Activated CD8-positive, alpha-beta memory T cell treated with anti-CD3 and anti-CD28 coated beads for 36 hours (primary cell): ENCODE measurements at regions not wholly inside any gene's neighbourhood (a gene's known extent, or its start where the extent isn't known, plus 50 kb on each side); places are given as distances from the start of the nearest gene placed in this dataset.
"Not testable (repeated sequence)": the region's sequence is repeated elsewhere in the genome, so short reads cannot be mapped to it uniquely, and the experiment has no call there.

Experiments
- CTCF ChIA-PET: fragments of 350-600 bp; sonication (Branson Sonifier 250); formaldehyde crosslinking; loops from one replicate; lab custom pipeline; 2021; ENCODE audit warnings: antibody characterized with exemption; lab: Charles Lee
- POLR2A ChIA-PET: fragments of 350-600 bp; sonication (Branson Sonifier 250); formaldehyde crosslinking; loops from one replicate; lab custom pipeline; 2021; ENCODE audit warnings: antibody characterized with exemption; lab: Charles Lee

DNA sequence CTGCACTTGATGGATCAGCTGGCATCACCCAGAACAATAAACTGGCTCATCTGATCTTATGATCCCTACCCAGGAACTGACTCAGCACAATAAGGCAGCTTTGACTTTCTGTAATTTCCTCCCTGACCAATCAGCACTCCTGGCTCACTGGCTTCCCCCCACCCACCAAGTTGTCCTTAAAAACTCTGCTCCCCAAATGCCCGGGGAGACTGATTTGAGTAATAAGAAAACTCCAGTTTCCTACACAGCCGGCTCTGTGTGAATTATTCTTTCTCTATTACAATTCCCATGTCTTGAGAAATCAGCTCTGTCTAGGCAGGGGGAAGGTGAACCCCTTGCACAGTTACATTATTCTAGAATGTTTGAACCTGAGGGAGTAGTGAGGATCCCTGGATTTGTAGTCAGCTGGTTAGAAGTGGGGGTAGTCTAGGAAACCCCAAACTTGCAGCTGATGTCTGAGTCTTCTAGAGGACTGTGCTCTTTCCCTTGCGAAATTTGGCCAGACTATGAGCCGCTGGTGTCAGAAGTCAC, 111.7 kb upstream of the NEK6 start:
- POLR2A ChIA-PET: interaction anchor here (0.6 kb wide), 3 partner anchors 28 to 422 kb away, joined by 3 read pairs; no protein-coding TSS in a partner anchor

DNA sequence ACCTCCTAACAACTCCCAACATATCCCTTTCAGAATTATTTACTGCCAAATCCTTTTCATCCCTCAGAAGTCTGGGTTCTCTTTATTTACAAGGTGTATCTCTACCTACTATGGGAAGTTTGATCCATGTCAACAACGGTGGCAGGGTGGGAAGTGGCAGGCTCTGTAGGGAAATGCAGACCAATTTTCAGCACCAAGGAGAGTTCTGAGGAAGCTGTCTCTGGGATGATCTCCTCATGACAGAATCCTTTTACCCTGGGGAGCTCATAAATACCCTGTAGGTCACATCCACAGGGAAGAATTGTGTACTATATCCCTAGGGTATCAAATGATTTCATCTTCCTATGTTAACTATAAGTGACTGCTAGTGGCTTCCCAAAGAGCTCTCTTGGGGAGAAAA, 107.8 kb upstream of the NEK6 start:
- CTCF ChIA-PET: no interaction called here

More for the DNA sequence above, 111.7 kb upstream of the NEK6 start:
- CTCF ChIA-PET: no interaction called here

DNA sequence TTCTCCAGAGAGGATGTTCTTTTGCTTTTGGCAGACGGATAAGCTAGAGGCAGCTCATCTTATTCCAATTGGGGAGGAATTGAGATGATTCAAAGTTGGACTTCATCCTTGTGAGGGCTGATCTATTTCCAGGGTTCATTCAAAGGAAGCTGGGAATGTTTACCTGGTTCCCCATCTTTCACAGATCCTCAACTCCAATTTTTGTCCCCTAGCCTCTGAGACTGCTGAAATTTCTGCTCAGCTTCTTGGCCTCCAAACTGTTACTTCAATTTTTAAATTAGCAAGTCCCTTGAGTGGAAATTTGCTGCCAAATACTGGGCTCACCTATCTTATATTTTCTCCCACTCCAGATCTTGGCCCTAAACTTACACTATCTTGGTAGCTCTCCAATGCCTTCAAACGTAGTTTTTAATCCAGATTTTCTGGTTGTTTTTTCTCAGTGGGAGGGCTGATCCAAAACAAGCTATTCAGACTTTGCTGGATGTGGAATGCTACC, 93.9 kb upstream of the NEK6 start:
- ChIA-PET POLR2A (no interaction called here), CTCF (no interaction called here)

More for the DNA sequence above, 107.8 kb upstream of the NEK6 start:
- POLR2A ChIA-PET: no interaction called here

DNA sequence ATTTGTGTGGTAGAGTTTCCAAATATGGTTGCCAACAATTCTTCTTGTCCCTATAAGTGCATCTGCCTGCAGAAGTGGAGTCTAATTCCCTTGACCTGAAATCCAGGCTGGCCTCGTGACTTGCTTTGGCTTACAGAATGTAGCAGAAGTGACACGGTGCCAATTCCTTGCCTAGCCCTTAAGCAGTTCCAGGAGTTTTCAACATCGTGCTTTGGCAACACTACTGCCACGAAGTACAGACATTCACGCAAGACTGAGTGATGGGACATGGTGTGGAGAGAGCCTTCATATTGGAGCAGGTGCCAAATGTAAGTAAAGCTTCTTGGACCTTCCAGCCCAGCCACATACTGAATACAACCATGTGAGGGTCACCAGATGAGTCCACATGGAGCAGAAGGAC, 92.9 kb upstream of the NEK6 start:
- ChIA-PET POLR2A (no interaction called here), CTCF (no interaction called here)

- ChIA-PET POLR2A (interaction anchor here (0.7 kb wide), 2 partner anchors 28 to 220 kb away, joined by 3 read pairs; no protein-coding TSS in a partner anchor), CTCF (no interaction called here)
Measured at GRCh38 chr9:124174433-124174832, 83.3 kb upstream of the NEK6 start.

DNA sequence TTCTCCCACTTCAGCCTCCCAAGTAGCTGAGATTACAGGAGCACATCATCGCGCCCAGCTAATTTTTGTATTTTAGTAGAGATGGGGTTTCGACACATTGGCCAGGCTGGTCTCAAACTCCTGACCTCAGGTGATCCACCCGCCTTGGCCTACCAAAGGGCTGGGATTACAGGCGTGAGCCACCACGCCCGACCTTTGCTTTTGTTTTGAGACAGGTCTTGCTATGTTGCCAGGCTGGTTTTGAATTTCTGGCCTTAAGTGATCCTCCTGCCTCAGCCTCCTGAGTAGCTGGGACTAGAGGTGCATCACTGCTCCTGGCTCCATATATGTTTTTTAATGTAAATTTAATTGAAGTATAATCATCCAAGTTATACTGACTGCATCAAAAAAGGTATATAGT, 80.2 kb upstream of the NEK6 start:
- POLR2A ChIA-PET: not testable (repeated sequence)
- CTCF ChIA-PET: interaction anchor here (0.7 kb wide), 1 partner anchor 524 kb away, joined by 5 read pairs; no protein-coding TSS in a partner anchor

DNA sequence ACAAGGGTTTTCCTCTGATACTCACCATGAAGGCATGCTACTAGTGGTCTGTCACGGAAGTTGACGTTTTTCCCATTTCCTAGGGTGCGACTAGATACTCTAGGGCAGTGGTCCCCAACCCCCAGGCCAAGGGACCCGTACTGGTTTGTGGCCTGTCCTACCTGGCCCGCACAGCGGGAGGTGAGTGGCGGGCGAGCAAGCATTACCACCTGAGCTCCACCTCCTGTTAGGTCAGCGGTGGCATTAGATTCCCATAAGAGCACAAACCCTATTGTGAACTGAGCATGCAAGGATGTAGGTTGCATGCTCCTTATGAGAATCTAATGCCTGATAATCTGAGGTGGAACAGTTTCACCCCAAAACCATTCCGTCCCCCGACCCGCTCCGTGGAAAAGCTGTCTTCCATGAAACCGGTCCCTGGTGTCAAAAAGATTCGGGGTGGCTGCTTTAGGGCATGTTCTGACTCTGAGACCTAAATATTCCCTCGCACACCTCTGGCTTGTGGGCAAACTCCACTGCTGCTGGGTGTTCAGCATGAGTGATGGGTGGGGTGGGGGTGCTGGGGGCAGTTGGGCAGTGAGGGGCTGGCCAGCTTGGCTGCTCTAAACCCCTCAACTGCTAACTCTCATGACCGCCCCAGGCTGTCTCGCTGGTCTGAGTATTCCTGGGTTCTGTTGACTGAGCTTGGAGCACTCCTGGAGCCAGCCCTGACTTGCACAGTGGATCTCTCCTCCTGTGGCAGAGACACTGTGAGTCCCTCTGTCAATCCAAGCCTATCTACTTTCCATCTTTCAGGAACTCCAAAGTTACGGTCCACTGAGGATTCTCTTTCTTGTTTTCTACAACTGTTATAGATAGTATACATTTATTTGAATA, 78.3 kb upstream of the NEK6 start:
- CTCF ChIA-PET: interaction anchor here (0.9 kb wide), 1 partner anchor 141 kb away, joined by 3 read pairs; no protein-coding TSS in a partner anchor
- POLR2A ChIA-PET: no interaction called here

DNA sequence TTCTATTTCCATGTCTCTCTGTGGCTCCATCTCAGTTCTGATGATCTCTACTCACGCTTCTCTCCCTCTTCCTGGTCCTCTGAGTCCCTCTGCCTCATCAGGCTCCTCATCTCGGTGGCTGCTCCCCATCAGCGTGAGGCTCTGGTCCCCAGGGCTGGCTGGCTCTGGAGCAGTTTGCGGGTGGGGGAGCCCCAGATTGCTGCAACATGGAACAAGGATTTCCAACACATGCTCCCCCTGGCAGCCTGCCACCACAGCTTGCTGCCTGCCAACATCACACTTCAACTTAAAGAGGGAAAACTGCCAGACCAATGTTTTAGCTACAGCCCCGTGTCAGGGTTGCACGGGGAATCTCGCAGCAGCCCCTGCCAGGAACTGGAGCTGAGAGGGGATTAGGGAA, 77.2 kb upstream of the NEK6 start:
- CTCF ChIA-PET: no interaction called here
- POLR2A ChIA-PET: no interaction called here

- ChIA-PET CTCF (interaction anchor here (1.2 kb wide), 1 partner anchor 56 kb away, joined by 5 read pairs; no protein-coding TSS in a partner anchor), POLR2A (no interaction called here)
Measured at GRCh38 chr9:124182741-124183140, 75.0 kb upstream of the NEK6 start.

- ChIA-PET CTCF (interaction anchor here (0.7 to 1.2 kb wide), 2 partner anchors 39 to 57 kb away, joined by 3 to 5 read pairs; no protein-coding TSS in a partner anchor), POLR2A (no interaction called here)
Measured at GRCh38 chr9:124183772-124184171, 74.0 kb upstream of the NEK6 start.

- ChIA-PET POLR2A (no interaction called here), CTCF (no interaction called here)
Measured at GRCh38 chr9:124185413-124185812, 72.3 kb upstream of the NEK6 start.

GRCh38 chr9:124187311-124187710, 70.4 kb upstream of the NEK6 start:
- POLR2A ChIA-PET: no interaction called here
- CTCF ChIA-PET: no interaction called here

GRCh38 chr9:124188331-124189110, 69.2 kb upstream of the NEK6 start:
- ChIA-PET POLR2A (no interaction called here), CTCF (interaction anchor here (0.6 kb wide), 1 partner anchor 44 kb away, joined by 5 read pairs; no protein-coding TSS in a partner anchor)

DNA sequence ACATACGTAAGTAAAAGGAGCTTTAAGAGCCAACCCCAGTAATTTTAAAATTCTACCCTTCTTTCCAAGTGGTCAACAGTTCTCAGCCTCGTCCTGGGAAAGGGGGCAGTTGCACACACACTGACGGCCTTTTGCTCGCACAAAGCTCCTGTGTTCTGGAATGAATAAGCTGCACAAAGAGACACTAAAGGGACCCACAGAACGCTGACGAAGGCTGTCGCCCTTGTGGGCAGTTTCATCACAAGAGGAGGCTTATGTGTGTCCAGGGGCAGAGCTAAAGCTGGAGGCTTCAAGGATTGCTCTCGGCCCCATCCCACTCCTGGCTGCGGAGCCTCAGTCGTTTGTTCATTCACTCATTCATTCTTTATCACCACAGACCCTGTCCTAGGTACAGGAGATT, 67.0 kb upstream of the NEK6 start:
- ChIA-PET POLR2A (no interaction called here), CTCF (interaction anchor here (1.2 kb wide), 1 partner anchor 64 kb away, joined by 6 read pairs; no protein-coding TSS in a partner anchor)

DNA sequence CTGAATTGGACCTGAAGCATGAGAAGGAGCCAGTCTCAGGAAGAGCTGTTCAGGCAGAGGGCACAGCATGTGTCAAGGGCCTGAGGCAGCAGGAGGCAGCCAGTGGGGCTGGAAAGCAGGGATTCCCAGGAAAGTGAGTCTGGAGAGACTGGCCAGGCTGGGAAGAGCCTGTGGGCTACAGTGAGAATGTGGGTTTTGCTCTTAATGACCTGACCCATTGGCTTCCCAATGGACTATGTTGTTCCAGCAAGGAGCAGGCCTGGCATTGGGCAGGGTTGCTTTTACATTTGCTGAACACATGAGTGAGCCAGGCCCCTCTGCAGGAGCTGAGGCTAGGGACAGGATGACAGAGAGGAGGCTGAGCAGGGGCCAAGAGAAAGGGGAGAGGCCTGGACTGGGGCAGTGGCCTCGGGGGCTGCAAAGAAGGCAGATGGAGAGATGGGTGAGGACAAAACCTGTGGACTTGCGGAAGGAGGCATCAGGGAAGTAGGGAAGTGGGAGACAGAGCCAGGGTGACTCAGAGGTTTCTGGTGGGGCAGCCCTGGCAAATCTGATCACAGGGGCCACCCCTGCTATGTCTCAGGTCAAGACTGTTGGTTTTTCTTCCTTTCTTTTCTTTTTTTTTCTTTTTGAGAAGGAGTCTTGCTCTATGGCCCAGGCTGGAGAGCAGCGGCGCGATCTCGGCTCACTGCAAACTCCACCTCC, 65.9 kb upstream of the NEK6 start:
- ChIA-PET CTCF (no interaction called here), POLR2A (no interaction called here)

GRCh38 chr9:124196814-124197176, 61.0 kb upstream of the NEK6 start:
- ChIA-PET CTCF (interaction anchor here (1.3 kb wide), 1 partner anchor 14 kb away, joined by 4 read pairs; no protein-coding TSS in a partner anchor), POLR2A (no interaction called here)

DNA sequence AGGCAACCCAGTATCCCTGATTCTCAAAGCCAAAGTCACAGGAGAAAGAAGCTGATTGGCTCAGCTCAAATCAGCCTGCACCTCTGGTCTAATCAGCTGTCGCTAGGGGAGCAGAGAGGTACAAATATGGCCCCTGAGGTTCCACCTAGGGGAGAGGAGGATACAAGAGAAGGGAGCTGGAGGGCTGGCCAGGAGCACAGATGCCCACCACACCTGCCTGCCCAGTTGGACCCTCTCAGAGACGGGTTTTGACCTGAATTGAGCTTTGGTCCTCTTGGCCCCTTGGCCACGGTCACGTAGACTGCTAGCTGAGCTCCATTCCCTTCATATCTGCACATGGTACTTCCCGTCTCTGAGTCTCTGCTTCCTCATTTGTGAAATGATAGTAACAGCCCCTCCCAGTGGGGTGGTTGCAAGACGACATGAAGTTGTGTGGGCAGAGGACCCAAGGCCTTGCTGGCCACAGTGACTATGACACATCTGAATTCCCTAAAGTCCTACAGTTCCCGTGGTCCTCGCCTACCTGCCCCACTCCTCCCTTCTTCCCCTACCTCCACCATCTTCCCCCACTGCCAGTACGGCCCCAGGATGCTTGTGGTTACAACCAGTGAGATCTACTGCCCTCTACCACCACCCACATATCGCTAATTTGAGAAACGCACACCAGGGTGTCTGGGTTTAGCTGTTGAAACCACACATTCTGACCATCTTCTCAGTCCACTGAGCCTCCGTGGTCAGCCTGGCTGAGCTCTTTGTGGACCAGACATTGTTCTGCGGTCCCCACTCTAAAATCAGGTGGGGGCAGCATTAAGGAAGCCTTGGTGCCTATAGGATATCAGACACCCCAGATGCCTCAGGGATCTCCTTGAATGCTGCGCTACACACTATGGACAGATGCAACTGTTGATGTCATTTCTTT, 60.3 kb upstream of the NEK6 start:
- ChIA-PET CTCF (interaction anchor here (1.3 kb wide), 1 partner anchor 13 kb away, joined by 4 read pairs; no protein-coding TSS in a partner anchor), POLR2A (no interaction called here)

DNA sequence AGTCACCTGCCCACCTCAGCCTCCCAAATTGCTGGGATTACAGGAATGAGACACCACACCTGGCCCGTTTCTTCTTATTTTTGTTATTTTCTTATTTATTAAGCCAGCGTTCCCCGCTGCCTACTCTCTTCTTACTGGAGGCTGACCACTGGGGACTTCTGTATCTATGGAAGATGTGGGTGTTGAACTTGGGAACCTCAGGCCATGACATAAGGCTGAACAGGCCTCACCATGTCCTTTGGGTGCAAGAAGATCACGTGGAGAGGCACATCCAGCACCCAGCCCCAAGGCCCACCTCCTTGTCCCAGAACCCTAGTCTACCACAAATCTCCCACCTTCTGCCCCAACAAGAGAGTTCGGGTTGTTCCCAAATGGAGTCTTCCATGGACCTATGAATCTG, 59.4 kb upstream of the NEK6 start:
- ChIA-PET CTCF (no interaction called here), POLR2A (no interaction called here)
